ENCODE measurements at regions not wholly inside any gene's neighbourhood (a gene's known extent, or its start where the extent isn't known, plus 50 kb on each side); places are given as distances from the start of the nearest gene placed in this dataset.

GRCh38 chr15:92327033-92327432 lies 66.6 kb upstream of the ST8SIA2 start:
- Histone ChIP-seq H3K27me3 (ENCODE audit: insufficient read depth, low read depth) (no peaks in the 10 kb centered on the region), H3K27ac (no peak overlapping the region), H3K79me2 (ENCODE audit: insufficient read depth, low read depth) (no peaks in the 10 kb centered on the region), H4K20me1 (ENCODE audit: insufficient read depth) (no peaks in the 10 kb centered on the region), H2AFZ (ENCODE audit: low read depth) (no peak overlapping the region), H3K4me1 (ENCODE audit: low read depth, poor library complexity, severe bottlenecking) (no peaks in the 10 kb centered on the region), H3K36me3 (ENCODE audit: insufficient read depth) (no peaks in the 10 kb centered on the region), H3K9ac (no peak overlapping the region), H3K4me2 (no peak overlapping the region), H3K4me3 (IDR thresholded peaks at IDR 0.05; ENCODE audit: insufficient read depth, low read depth, low read length) (no peak overlapping the region)
- no peak for TF ChIP-seq CTCF (conservative IDR thresholded peaks at IDR 0.05; ENCODE audit: low read depth, low read length)

GRCh38 chr15:92328207-92328606 lies 65.5 kb upstream of the ST8SIA2 start:
- Histone ChIP-seq H3K27me3 (ENCODE audit: insufficient read depth, low read depth) (no peaks in the 10 kb centered on the region), H3K79me2 (ENCODE audit: insufficient read depth, low read depth) (no peaks in the 10 kb centered on the region), H3K4me3 (IDR thresholded peaks at IDR 0.05; ENCODE audit: insufficient read depth, low read depth, low read length) (no peak overlapping the region), H3K4me1 (ENCODE audit: low read depth, poor library complexity, severe bottlenecking) (no peaks in the 10 kb centered on the region), H4K20me1 (ENCODE audit: insufficient read depth) (no peaks in the 10 kb centered on the region), H3K27ac (no peak overlapping the region), H3K36me3 (ENCODE audit: insufficient read depth) (no peaks in the 10 kb centered on the region), H2AFZ (ENCODE audit: low read depth) (no peak overlapping the region), H3K4me2 (no peak overlapping the region), H3K9ac (no peak overlapping the region)
- TF ChIP-seq CTCF (conservative IDR thresholded peaks at IDR 0.05; ENCODE audit: low read depth, low read length): no peak

GRCh38 chr15:92332125-92332899 lies 61.4 kb upstream of the ST8SIA2 start:
- Histone ChIP-seq H3K9ac (no peak overlapping the region), H4K20me1 (ENCODE audit: insufficient read depth) (no peaks in the 10 kb centered on the region), H3K27me3 (ENCODE audit: insufficient read depth, low read depth) (no peaks in the 10 kb centered on the region), H3K79me2 (ENCODE audit: insufficient read depth, low read depth) (no peaks in the 10 kb centered on the region), H3K4me2 (no peak overlapping the region), H3K4me3 (IDR thresholded peaks at IDR 0.05; ENCODE audit: insufficient read depth, low read depth, low read length) (no peak overlapping the region), H3K27ac (no peak overlapping the region), H3K4me1 (ENCODE audit: low read depth, poor library complexity, severe bottlenecking) (no peaks in the 10 kb centered on the region), H3K36me3 (ENCODE audit: insufficient read depth) (no peaks in the 10 kb centered on the region), H2AFZ (ENCODE audit: low read depth) (no peak overlapping the region)
- no peak for TF ChIP-seq CTCF (conservative IDR thresholded peaks at IDR 0.05; ENCODE audit: low read depth, low read length)

- no peaks in the 10 kb centered on the region for H3K36me3 ChIP-seq (ENCODE audit: insufficient read depth)
- no peak overlapping the region for H2AFZ ChIP-seq (ENCODE audit: low read depth)
- no peak overlapping the region for H3K4me3 ChIP-seq (IDR thresholded peaks at IDR 0.05; ENCODE audit: insufficient read depth, low read depth, low read length)
- no peak overlapping the region for H3K27ac ChIP-seq
- H3K4me1 ChIP-seq (ENCODE audit: low read depth, poor library complexity, severe bottlenecking): no peaks in the 10 kb centered on the region
- H4K20me1 ChIP-seq (ENCODE audit: insufficient read depth): no peaks in the 10 kb centered on the region
- no peak for TF ChIP-seq CTCF (conservative IDR thresholded peaks at IDR 0.05; ENCODE audit: low read depth, low read length)
- no peaks in the 10 kb centered on the region for H3K27me3 ChIP-seq (ENCODE audit: insufficient read depth, low read depth)
- H3K79me2 ChIP-seq (ENCODE audit: insufficient read depth, low read depth): no peaks in the 10 kb centered on the region
- no peak overlapping the region for H3K9ac ChIP-seq
- H3K4me2 ChIP-seq: no peak overlapping the region
Observed at GRCh38 chr15:92333709-92334108, 60.0 kb upstream of the ST8SIA2 start.
